DOHH2 (cell line): ENCODE measurements at regions not wholly inside any gene's neighbourhood (a gene's known extent, or its start where the extent isn't known, plus 50 kb on each side); places are given as distances from the start of the nearest gene placed in this dataset.

ENCODE experiments used
- H3F3A ChIP-seq: fragments of 200-600 bp; sonication (generic), shearing (Covaris generic); 2 replicates; pipeline ENCODE4 v1.6.0; 2016; ENCODE audit warnings: antibody characterized with exemption, mild to moderate bottlenecking; ENCODE audit not compliant: control insufficient read depth, insufficient read depth
- H3K27ac ChIP-seq: fragments of 200-600 bp; sonication (generic); 2 replicates; pipeline ENCODE4 v1.5.1; 2014; ENCODE audit warnings: low read depth, mild to moderate bottlenecking, low read length, moderate library complexity
- H3K27me3 ChIP-seq: fragments of 200-600 bp; sonication (generic); 2 replicates; pipeline ENCODE4 v1.6.1; 2014; ENCODE audit warnings: mild to moderate bottlenecking, low read length, mixed read lengths; ENCODE audit not compliant: control insufficient read depth
- H3K36me3 ChIP-seq: fragments of 200-600 bp; sonication (generic); 2 replicates; pipeline ENCODE4 v1.6.1; 2014; ENCODE audit warnings: mild to moderate bottlenecking, low read length, moderate library complexity, mixed read lengths; ENCODE audit not compliant: control insufficient read depth
- H3K4me1 ChIP-seq: fragments of 200-600 bp; sonication (generic); 2 replicates; pipeline ENCODE4 v1.6.1; 2014; ENCODE audit warnings: mild to moderate bottlenecking, low read length, mixed read lengths; ENCODE audit not compliant: control insufficient read depth
- H3K4me2 ChIP-seq: fragments of 200-600 bp; sonication (generic); 2 replicates; pipeline ENCODE4 v1.6.0; 2014; ENCODE audit warnings: mild to moderate bottlenecking, low read length, moderate library complexity
- H3K4me3 ChIP-seq: fragments of 200-600 bp; sonication (generic); 2 replicates; pipeline ENCODE4 v1.5.1; 2014; ENCODE audit warnings: mild to moderate bottlenecking, low read length, mixed read lengths
- H3K79me2 ChIP-seq: fragments of 200-600 bp; sonication (generic); 2 replicates; pipeline ENCODE4 v1.6.1; 2014; ENCODE audit warnings: mild to moderate bottlenecking, low read length, mixed read lengths; ENCODE audit not compliant: control insufficient read depth
- H3K9me2 ChIP-seq: fragments of 200-600 bp; sonication (generic); replicated peaks from 2 replicates; pipeline ENCODE4 v1.6.1; 2014; ENCODE audit warnings: mild to moderate bottlenecking, low read length, mixed read lengths; ENCODE audit not compliant: control insufficient read depth
- H3K9me3 ChIP-seq: fragments of 200-600 bp; sonication (generic); 2 replicates; pipeline ENCODE4 v1.6.1; 2014; ENCODE audit warnings: antibody characterized with exemption, low read length, mixed read lengths; ENCODE audit not compliant: control insufficient read depth, insufficient read depth
- H4K20me1 ChIP-seq: fragments of 200-600 bp; sonication (generic); 2 replicates; pipeline ENCODE4 v1.6.0; 2014; ENCODE audit warnings: low read depth, mild to moderate bottlenecking, antibody characterized with exemption, low read length, moderate library complexity; ENCODE audit not compliant: control insufficient read depth, insufficient read depth
- CTCF ChIP-seq: fragments of 200-600 bp; sonication (generic); IDR thresholded peaks from one replicate; pipeline ENCODE4 v1.5.1; 2014; ENCODE audit warnings: antibody characterized with exemption, mild to moderate bottlenecking, low read depth, low read length; ENCODE audit not compliant: poor library complexity, severe bottlenecking
- EZH2phosphoT487 ChIP-seq: fragments of 200-600 bp; sonication (generic); IDR thresholded peaks from 2 replicates; pipeline ENCODE4 v1.6.1; 2017; ENCODE audit warnings: borderline replicate concordance, mild to moderate bottlenecking, antibody characterized with exemption, low read length, moderate library complexity, mixed read lengths

- H3K4me1 ChIP-seq = no peaks in the 10 kb centered on the region
Measured at GRCh38 chr1:218625393-218625792, 280.3 kb downstream of the TGFB2 start.

DNA sequence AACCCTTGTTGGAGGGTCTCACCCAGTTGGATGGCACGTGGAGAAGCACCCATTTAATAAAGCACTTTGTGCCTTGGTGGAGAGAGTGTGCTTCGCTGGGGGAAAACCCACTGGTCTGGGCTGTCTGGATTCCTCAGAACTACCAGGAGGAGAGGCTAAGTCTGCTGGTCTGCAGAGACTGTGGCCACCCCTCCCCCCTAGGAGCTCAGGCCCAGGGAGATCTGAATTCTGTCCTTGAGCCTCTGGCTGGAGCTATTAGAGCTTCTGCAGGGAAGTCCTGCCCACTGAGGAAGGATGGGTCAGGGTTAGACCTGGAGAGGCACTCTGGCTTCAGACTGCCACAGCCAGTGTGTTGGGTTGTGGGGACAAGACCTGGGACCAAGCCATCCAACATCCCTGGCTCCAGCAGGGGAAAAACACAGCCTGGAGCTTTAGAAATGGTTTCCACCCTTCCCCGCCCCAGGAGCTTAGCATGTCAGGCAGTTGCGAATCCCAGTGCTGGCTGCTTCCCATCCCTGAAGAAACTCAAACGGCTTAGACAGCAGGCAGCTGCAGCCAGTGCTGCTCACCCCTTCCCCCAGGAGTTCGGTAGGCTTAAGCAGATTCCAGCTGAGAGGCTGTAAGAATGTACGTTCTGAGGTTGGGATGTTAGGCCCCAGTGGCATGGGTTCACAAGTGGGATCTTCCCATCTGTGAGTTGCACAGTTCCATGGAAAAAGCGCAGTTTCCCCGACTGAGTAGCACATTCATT, 288.3 kb downstream of the TGFB2 start:
- Histone ChIP-seq H3K9me2 (no peaks in the 10 kb centered on the region), H3K4me3 (no peak overlapping the region), H4K20me1 (no peaks in the 10 kb centered on the region), H3K36me3 (no peaks in the 10 kb centered on the region), H3K4me2 (no peak overlapping the region), H3K27ac (no peak overlapping the region), H3K4me1 (no peaks in the 10 kb centered on the region), H3K27me3 (no peaks in the 10 kb centered on the region), H3K79me2 (no peaks in the 10 kb centered on the region), H3K9me3 (no peaks in the 10 kb centered on the region), H3F3A (no peaks in the 10 kb centered on the region)
- no peak for TF ChIP-seq CTCF
- no peak for TF ChIP-seq EZH2phosphoT487

More at GRCh38 chr1:218625393-218625792, 280.3 kb downstream of the TGFB2 start:
- H3K4me2 ChIP-seq = no peak overlapping the region
- H3K36me3 ChIP-seq = no peaks in the 10 kb centered on the region
- no peak overlapping the region for H3K27ac ChIP-seq
- no peaks in the 10 kb centered on the region for H4K20me1 ChIP-seq
- no peaks in the 10 kb centered on the region; the same call in 1 of the 2 replicates for H3K9me2 ChIP-seq
- no peaks in the 10 kb centered on the region for H3K27me3 ChIP-seq
- H3K9me3 ChIP-seq = no peaks in the 10 kb centered on the region
- no peaks in the 10 kb centered on the region for H3F3A ChIP-seq
- H3K4me3 ChIP-seq = no peak overlapping the region
- TF ChIP-seq CTCF = no peak
- H3K79me2 ChIP-seq = no peaks in the 10 kb centered on the region

DNA sequence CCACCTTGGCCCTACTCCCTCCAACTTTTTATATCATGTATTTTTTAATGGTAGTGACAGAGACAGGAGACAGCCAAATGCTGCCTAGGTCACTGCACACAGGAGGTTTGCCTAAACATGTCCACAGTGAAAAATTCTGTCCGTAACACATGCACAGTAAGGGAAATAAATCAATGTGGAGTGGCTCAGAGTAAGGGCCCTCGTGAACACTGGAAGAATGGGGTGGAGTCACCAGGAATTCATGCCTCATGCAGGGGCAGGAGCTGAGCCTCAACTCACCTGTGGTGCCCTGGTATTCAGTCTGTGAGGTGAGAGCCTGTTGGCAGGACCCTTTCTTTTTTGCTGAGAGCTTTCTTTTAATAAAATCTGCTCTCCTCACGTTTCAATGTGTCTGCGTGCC, 289.1 kb downstream of the TGFB2 start:
- H3K4me1 ChIP-seq = no peaks in the 10 kb centered on the region
- no peak overlapping the region for H3K4me3 ChIP-seq
- no peak for TF ChIP-seq EZH2phosphoT487
- no peak for TF ChIP-seq CTCF
- H3K79me2 ChIP-seq = no peaks in the 10 kb centered on the region
- no peaks in the 10 kb centered on the region for H3K36me3 ChIP-seq
- no peak overlapping the region for H3K4me2 ChIP-seq
- H3F3A ChIP-seq = no peaks in the 10 kb centered on the region
- no peaks in the 10 kb centered on the region for H3K27me3 ChIP-seq
- H3K9me3 ChIP-seq = no peaks in the 10 kb centered on the region
- H4K20me1 ChIP-seq = no peaks in the 10 kb centered on the region
- no peak overlapping the region for H3K27ac ChIP-seq
- no peaks in the 10 kb centered on the region for H3K9me2 ChIP-seq
